ENCODE measurements at regions not wholly inside any gene's neighbourhood (a gene's known extent, or its start where the extent isn't known, plus 50 kb on each side); places are given as distances from the start of the nearest gene placed in this dataset.

DNA sequence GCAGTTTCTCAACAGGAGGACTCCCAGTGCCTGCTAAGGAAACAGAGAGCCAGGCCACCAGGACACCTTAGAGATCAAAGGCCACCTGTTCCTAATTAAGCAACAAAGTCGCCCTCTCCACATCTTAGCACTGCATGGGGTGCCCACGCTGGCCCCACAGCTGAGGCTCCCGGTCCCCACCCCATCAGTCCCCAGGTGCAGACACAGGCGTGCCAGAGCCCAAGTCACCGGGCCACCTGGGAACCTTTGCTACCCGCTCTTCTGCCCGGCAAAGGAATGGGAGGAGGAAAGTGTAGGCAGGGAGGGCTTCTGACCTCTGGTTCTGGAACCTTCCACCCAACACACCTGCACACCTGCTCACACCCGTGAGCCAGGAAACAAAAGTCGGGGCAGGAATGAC is 85.5 kb upstream of the PRR5 start:
- Histone ChIP-seq H3K27ac (ENCODE audit: low read depth in 1 of 2, low read length in 1 of 2) (no peak overlapping the region), H3K9ac (ENCODE audit: insufficient read depth in 1 of 2, low read length in 2 of 2) (no peak overlapping the region), H3K4me1 (ENCODE audit: control insufficient read depth in 5 of 5, insufficient read depth in 5 of 5, low read length in 5 of 5) (peaks cover 0 to 10% (median 6%) of the 10 kb centered on the region in 5 donors), H3K9me3 (ENCODE audit: control insufficient read depth in 4 of 4, insufficient read depth in 3 of 4, low read length in 3 of 4) (peaks cover 0 to 23% (median 8%) of the 10 kb centered on the region in 4 donors), H3K27me3 (ENCODE audit: control insufficient read depth in 3 of 3, insufficient read depth in 3 of 3, low read length in 2 of 3) (peaks cover 3 to 4% (median 4%) of the 10 kb centered on the region in 3 donors), H3K4me3 (no peak overlapping the region), H3K36me3 (ENCODE audit: control insufficient read depth in 4 of 4, insufficient read depth in 4 of 4, low read length in 4 of 4) (no peaks in the 10 kb centered on the region)
- no peak for ATAC-seq (ENCODE audit: insufficient read depth, low FRiP score)
- TF ChIP-seq, protein P1, sequence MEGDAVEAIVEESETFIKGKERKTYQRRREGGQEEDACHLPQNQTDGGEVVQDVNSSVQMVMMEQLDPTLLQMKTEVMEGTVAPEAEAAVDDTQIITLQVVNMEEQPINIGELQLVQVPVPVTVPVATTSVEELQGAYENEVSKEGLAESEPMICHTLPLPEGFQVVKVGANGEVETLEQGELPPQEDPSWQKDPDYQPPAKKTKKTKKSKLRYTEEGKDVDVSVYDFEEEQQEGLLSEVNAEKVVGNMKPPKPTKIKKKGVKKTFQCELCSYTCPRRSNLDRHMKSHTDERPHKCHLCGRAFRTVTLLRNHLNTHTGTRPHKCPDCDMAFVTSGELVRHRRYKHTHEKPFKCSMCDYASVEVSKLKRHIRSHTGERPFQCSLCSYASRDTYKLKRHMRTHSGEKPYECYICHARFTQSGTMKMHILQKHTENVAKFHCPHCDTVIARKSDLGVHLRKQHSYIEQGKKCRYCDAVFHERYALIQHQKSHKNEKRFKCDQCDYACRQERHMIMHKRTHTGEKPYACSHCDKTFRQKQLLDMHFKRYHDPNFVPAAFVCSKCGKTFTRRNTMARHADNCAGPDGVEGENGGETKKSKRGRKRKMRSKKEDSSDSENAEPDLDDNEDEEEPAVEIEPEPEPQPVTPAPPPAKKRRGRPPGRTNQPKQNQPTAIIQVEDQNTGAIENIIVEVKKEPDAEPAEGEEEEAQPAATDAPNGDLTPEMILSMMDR (IDR thresholded peaks at IDR 0.05; ENCODE audit: control extremely low read depth, extremely low read depth) = no peak
- DNase-seq = no peak
- WGBS, 2 donors = 70 to 84% methylated on average over 9 of the region's 9 CpGs

DNA sequence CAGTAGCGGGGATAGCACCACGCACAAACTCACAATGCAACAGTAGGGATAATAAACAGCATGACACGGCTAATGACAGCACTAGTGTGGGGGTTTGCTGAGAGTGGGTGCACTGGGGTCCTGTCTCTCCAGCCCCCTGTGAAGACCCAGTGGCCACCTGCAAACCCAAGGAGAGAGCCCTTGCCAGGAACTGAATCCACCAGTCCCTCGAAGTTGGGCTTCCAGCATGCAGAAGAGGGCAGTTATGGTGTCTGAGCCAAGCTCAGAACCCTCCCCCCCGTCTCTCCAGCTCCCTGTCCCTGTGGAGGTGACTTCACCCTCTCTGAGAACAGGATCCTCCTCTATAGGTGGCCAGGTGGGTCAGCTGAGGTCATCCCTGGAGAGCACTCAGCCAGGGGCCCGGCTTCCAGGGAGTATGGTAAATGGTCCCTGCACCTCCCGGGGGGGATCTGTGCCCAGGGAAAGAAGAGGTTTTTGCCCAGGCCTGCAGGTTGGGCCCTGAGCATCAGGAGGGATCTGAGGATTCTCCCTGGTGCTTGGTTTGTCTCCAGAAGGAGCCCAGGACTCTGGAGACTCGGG is 86.3 kb upstream of the PRR5 start:
- ATAC-seq (ENCODE audit: insufficient read depth, low FRiP score) (no peak), DNase-seq (no peak)
- WGBS, 2 donors = 73 to 79% methylated on average over 8 of the region's 8 CpGs

DNA sequence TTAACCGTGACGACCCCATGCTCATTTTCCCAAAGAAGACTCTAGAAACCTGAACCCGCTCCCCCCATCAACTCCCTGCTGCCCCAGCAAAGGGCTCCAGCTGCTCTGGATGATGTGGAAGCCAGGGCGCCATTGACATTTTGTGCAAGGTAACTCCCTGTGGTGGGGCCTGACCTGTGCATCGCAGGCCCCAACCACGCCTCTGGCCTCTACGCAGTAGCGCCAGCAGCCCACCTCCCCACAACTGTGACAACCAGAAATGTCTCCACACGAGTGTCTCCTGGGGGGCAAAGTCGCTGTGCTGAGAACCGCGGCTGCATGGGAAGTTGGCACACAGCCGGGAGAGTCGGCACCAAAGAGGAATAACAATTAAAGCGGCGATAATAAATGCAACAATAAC is 86.9 kb upstream of the PRR5 start:
- Histone ChIP-seq H3K36me3 (ENCODE audit: control insufficient read depth in 4 of 4, insufficient read depth in 4 of 4, low read length in 4 of 4) (no peaks in the 10 kb centered on the region), H3K9ac (ENCODE audit: insufficient read depth in 1 of 2, low read length in 2 of 2) (no peak overlapping the region), H3K27ac (ENCODE audit: low read depth in 1 of 2, low read length in 1 of 2) (no peak overlapping the region), H3K4me3 (no peak overlapping the region), H3K4me1 (ENCODE audit: control insufficient read depth in 5 of 5, insufficient read depth in 5 of 5, low read length in 5 of 5) (peaks cover 0 to 6% (median 4%) of the 10 kb centered on the region in 5 donors), H3K9me3 (ENCODE audit: control insufficient read depth in 4 of 4, insufficient read depth in 3 of 4, low read length in 3 of 4) (peaks cover 0 to 23% (median 8%) of the 10 kb centered on the region in 4 donors), H3K27me3 (ENCODE audit: control insufficient read depth in 3 of 3, insufficient read depth in 3 of 3, low read length in 2 of 3) (peaks cover 2 to 4% (median 3%) of the 10 kb centered on the region in 3 donors)
- DNase-seq (no peak), ATAC-seq (ENCODE audit: insufficient read depth, low FRiP score) (no peak)
- TF ChIP-seq, protein P1 (IDR thresholded peaks at IDR 0.05; ENCODE audit: control extremely low read depth, extremely low read depth) = no peak
- 92 to 94% methylated on average over 16 of the region's 16 CpGs for WGBS, 2 donors

More for the DNA sequence above, 86.3 kb upstream of the PRR5 start:
- TF ChIP-seq, protein P1 (IDR thresholded peaks at IDR 0.05; ENCODE audit: control extremely low read depth, extremely low read depth) = no peak
- H3K27me3 ChIP-seq (ENCODE audit: control insufficient read depth in 3 of 3, insufficient read depth in 3 of 3, low read length in 2 of 3) = peaks cover 3 to 4% (median 3%) of the 10 kb centered on the region in 3 donors
- H3K9ac ChIP-seq (ENCODE audit: insufficient read depth in 1 of 2, low read length in 2 of 2) = no peak overlapping the region
- H3K27ac ChIP-seq (ENCODE audit: low read depth in 1 of 2, low read length in 1 of 2) = no peak overlapping the region
- H3K9me3 ChIP-seq (ENCODE audit: control insufficient read depth in 4 of 4, insufficient read depth in 3 of 4, low read length in 3 of 4) = peaks cover 0 to 23% (median 8%) of the 10 kb centered on the region in 4 donors
- H3K4me1 ChIP-seq (ENCODE audit: control insufficient read depth in 5 of 5, insufficient read depth in 5 of 5, low read length in 5 of 5) = peaks cover 0 to 10% (median 6%) of the 10 kb centered on the region in 5 donors
- no peak overlapping the region for H3K4me3 ChIP-seq
- no peaks in the 10 kb centered on the region for H3K36me3 ChIP-seq (ENCODE audit: control insufficient read depth in 4 of 4, insufficient read depth in 4 of 4, low read length in 4 of 4)

DNA sequence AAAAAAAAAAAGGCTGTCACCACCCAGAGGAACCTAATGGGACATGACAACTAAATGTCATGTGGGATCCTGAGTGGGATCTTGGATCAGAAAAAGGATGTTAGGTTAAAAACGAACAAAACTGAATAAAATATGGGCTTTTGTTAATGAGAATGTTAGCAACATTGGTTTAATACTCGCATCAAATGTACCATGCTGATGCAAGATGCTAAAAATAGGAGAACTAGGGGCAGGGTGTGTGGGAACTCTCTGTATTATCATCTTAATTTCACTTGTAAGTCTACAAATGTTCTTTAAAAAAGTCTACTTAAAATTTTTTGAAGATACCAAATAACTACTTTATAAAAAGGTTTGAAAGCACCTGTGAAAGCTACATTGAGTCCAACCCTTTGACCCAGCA is 88.8 kb upstream of the PRR5 start:
- TF ChIP-seq, protein P1 (IDR thresholded peaks at IDR 0.05; ENCODE audit: control extremely low read depth, extremely low read depth) = no peak
- H3K27ac ChIP-seq (ENCODE audit: low read depth in 1 of 2, low read length in 1 of 2) = no peak overlapping the region
- 74 to 77% methylated on average over 2 of the region's 2 CpGs for WGBS, 2 donors

More for the DNA sequence above, 88.8 kb upstream of the PRR5 start:
- H3K9me3 ChIP-seq (ENCODE audit: control insufficient read depth in 4 of 4, insufficient read depth in 3 of 4, low read length in 3 of 4) = peaks cover 0 to 23% (median 8%) of the 10 kb centered on the region in 4 donors
- DNase-seq (no peak), ATAC-seq (ENCODE audit: insufficient read depth, low FRiP score) (no peak)
- no peaks in the 10 kb centered on the region for H3K27me3 ChIP-seq (ENCODE audit: control insufficient read depth in 3 of 3, insufficient read depth in 3 of 3, low read length in 2 of 3)
- H3K4me1 ChIP-seq (ENCODE audit: control insufficient read depth in 5 of 5, insufficient read depth in 5 of 5, low read length in 5 of 5) = peaks cover 0 to 12% (median 4%) of the 10 kb centered on the region in 5 donors
- H3K4me3 ChIP-seq = no peak overlapping the region
- H3K9ac ChIP-seq (ENCODE audit: insufficient read depth in 1 of 2, low read length in 2 of 2) = no peak overlapping the region
- H3K36me3 ChIP-seq (ENCODE audit: control insufficient read depth in 4 of 4, insufficient read depth in 4 of 4, low read length in 4 of 4) = no peaks in the 10 kb centered on the region

Measured in lung (tissue), 11 donors.